Globus pallidus (tissue), 1 donor: ENCODE measurements at regions not wholly inside any gene's neighbourhood (a gene's known extent, or its start where the extent isn't known, plus 50 kb on each side); places are given as distances from the start of the nearest gene placed in this dataset.

Source experiments
- DNase-seq: peaks from one replicate; pipeline ENCODE4 v3.0.0-alpha.2; 2015; ENCODE audit warnings: low spot score

GRCh38 chr4:79466621-79467020, 58.6 kb upstream of the GK2 start:
- no peak for DNase-seq
